ENCODE measurements at regions not wholly inside any gene's neighbourhood (a gene's known extent, or its start where the extent isn't known, plus 50 kb on each side); places are given as distances from the start of the nearest gene placed in this dataset.
"Not testable (repeated sequence)": the region's sequence is repeated elsewhere in the genome, so short reads cannot be mapped to it uniquely, and the experiment has no call there.

DNA sequence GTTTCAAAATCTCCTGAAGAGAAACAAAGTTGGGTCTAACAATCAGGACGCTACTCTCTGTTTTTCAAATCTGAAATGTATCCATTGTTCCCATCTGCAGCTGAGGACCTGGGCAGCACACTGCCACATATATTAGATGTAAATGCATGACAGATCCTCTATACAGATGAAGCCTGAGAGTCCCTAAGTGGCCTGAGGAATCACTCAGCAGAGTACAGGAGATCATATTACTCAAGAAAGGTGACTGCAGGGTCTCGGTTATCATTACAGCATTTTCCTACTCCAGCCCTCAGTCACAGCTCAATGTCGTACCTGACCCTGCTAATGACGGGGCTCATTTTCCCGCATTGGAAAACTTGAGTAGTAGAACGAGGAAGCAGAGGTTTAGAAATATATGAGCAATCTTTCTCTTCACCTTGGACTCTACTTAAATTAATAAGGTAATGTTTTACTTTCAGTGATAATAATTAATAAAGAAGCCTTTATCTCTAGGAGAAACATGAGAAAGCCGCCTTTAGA, 256.2 kb upstream of the IRAK1BP1 start:
- DNase-seq (ENCODE audit: low spot score) = no peak
- in situ Hi-C loops (cut with HindIII; ENCODE audit: low sequenced_read_pairs) = no loop called here

DNA sequence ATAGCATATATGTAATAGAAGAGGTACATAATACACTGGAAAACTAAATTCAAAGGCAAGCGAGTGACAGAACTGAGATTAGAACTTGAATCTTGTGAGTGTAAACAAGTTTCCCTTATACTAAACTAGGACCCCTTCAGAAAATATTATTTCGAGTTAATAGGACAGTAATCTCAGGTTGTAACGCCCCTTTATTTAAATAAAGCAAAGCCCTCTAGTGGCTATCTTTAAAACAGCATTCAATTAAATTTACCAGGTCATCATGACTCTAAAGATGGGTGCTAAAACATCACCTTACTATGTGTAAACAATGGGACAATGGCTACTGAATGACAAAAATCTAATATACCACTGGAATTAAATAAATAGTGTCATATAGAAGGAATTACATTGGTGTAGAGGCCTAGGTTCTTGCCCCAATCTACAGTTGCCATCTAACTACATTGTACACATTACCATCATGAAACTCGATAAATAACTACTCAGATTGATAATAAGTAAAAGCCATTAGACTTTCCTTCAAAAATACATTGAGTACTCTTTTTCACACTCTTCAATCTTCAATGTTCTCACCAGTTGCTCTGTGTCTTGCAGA, 255.4 kb upstream of the IRAK1BP1 start:
- no peak for DNase-seq (ENCODE audit: low spot score)
- in situ Hi-C loops (cut with HindIII; ENCODE audit: low sequenced_read_pairs) = no loop called here

DNA sequence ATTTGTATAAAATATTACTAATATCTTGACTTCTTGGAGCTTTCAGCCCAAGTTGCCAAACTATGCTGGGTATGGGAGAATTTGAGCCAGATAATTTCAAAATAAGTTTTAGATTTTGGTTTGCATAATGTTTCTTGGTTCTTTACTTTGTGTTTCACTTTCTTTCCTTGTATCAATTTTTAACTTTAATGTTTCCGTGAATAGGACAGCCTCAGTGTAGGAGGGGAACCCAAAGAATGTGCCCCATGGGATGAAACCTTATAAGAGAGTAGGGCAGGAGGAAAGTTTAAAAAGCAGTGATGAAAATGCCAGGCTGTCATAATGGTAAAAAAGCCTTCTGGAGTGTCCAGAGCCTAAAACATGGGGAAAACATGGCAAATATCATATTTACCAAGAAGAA, 252.4 kb upstream of the IRAK1BP1 start:
- in situ Hi-C loops (cut with HindIII; ENCODE audit: low sequenced_read_pairs) = no loop called here

DNA sequence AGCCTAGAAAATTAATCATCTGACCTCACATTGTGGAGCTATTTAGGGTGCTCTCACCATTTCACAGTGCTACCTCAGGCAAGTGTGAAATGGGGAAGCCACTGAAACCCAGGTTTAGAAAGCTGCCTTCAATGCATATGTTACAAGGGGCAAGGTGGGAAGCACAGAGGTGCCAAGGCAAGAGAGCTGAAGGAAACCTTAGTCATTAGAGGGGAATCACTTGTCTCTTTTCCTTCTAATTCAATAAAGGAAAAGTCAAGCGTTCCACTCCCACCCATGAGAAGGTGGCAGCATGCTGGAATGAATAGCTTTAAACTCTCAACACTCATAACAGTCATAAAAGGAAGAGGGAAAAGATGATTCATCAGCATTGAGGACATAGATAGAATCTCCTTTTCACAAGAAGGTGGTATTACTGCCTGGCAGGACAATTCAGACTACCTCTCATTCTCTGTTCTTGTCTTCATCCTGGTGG, 251.9 kb upstream of the IRAK1BP1 start:
- in situ Hi-C loops (cut with HindIII; ENCODE audit: low sequenced_read_pairs) = no loop called here
- no peak for DNase-seq (ENCODE audit: low spot score)

More for the DNA sequence above, 252.4 kb upstream of the IRAK1BP1 start:
- no peak for DNase-seq (ENCODE audit: low spot score)

DNA sequence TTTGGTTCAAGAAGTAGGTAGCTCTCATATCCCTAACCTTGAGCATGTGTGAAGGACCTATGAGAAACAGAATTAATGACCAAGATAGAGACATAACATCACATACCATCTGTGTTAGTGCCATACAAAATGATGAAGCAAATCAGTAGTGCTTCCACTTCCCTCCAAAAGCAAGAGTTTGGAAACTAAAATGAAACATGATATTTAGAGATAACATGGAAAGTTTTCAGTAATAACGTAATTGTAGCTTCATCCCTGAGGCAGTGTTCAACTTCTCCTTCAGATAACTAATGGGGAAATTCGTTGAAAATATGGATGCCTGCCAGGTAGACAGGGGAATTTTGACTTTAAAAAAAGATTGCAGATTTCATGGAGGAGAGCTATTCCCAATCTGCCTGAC, 248.4 kb upstream of the IRAK1BP1 start:
- no peak for DNase-seq (ENCODE audit: low spot score)
- in situ Hi-C loops (cut with HindIII; ENCODE audit: low sequenced_read_pairs) = no loop called here

DNA sequence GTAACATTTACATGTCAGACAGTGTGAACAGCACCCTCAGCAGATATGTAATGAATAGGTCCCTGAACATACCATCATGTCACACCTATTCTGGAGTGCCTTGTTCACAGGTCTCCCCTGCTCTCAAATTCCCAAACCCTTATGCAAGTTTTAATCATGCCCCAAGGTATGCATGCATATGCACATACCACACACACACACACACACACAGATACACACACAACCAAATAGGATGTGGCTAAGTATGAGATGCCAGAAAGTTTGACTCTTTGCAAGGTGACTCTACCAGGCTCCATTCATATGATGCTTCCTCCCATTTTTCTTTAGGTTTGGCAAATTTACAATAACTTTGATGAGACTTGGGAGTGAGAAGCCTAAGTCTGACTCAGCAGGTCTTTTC, 243.8 kb upstream of the IRAK1BP1 start:
- in situ Hi-C loops (cut with HindIII; ENCODE audit: low sequenced_read_pairs) = no loop called here

DNA sequence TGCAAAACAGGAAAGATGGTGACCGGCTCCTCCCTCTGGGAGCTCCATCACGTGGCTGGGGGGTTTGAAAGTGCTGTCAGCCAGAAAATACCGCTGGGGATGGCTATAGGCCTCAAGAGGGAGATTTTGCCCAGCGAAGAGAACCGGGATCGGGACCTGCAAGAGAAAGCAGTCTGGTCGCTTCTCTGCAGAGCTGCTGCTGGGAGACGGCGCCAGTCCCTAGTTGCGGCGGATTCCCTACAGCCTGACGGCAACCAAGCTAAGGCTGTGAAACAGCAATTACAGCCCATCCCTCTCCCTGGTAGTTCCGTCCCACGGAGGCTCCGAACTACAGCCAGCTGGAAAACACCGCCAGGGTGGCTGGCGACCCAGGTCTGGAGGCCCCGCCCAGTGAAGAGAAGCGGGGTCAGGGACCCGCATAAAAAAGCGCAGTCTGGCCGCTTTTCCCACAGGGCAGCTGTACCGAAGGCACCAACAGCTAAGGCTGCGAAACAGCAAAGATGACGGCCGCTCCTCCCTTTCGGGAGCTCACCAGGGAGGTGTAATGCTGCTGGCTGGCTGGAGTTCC, 238.1 kb upstream of the IRAK1BP1 start:
- no peak for DNase-seq (ENCODE audit: low spot score)
- in situ Hi-C loops (cut with HindIII; ENCODE audit: low sequenced_read_pairs) = no loop called here

More for the DNA sequence above, 243.8 kb upstream of the IRAK1BP1 start:
- no peak for DNase-seq (ENCODE audit: low spot score)

DNA sequence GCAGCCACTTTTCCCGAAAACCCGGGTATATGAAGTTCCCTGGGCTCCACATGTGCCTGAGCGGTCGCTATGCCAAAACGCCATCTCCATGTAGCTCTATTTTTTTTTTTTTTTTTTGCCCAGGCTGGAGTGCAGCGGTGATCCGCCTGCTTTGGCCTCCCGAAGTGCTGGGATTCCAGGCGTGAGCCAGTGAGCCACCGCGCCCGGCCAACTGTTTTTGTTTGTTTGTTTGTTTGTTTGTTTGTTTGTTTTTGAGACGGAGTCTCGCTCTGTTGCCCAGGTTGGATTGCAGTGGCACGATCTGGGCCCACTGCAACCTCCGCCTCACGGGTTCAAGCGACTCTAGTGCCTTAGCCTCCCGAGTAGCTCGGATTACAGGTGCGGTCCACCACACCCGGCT, 237.5 kb upstream of the IRAK1BP1 start:
- in situ Hi-C loops (cut with HindIII; ENCODE audit: low sequenced_read_pairs) = no loop called here
- DNase-seq (ENCODE audit: low spot score) = no peak

DNA sequence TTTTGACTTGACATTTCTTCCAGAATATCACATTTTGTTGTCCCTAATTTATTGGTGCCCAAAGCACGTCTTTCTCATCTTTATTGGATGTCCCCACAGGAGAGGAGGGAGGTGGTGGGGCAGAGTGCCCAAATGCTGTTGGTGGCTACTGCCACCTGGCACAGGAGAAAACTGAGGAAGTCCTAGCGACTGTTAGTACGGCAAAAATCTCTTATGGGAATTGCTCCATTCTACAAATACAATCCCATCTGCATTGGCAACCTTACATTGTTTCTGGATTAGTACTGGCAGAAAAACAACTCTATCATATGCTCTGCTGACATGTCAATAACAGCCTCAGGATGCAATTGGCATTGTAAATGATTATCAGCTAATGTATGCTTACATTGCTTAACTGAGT, 235.4 kb upstream of the IRAK1BP1 start:
- in situ Hi-C loops (cut with HindIII; ENCODE audit: low sequenced_read_pairs) = no loop called here
- no peak for DNase-seq (ENCODE audit: low spot score)

DNA sequence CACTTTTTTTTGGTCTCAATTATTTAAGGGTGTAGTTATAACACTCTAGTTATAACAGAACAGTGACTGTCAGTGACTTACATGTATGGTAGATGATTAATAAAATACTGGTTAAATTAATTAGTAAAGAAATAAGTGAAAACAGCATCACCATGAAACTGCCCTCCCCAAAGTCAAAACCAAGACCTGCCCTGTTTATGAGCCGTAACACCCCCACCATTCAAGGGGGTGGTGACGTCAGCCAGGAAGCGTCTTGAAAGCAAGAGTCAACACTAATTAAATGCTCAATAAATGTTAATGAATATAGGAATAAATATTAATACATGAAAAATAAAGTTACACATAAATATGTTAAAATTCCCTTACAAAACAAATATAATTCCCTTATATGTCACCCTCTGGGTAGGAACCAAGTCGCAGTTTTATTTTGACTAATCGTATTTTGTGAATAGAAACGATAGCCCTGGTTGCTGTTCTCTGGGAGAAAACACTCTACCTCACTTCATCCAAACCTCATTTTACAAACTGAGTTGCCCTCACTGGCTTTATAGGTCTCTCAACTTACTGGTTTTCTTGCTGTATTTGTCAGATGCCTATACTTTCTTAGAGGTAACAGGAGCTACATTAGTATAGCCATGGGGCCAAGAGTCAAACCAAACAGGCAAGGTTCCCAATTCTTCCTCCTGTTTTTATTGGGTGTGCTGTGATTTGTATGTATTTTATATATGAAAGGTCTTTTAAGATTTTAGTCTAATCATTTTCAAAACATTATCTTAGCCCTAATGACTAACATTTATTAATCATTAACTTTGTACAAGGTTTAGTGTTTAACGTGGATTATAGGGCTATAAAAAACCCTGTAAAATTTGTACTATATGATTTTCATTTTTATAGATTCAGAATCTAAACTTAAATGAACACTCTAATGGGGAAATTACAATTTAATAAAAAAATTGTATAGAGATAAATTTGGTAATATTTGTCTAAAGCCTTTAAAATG, 227.9 kb upstream of the IRAK1BP1 start:
- in situ Hi-C loops (cut with HindIII; ENCODE audit: low sequenced_read_pairs) = no loop called here
- DNase-seq (ENCODE audit: low spot score) = no peak

DNA sequence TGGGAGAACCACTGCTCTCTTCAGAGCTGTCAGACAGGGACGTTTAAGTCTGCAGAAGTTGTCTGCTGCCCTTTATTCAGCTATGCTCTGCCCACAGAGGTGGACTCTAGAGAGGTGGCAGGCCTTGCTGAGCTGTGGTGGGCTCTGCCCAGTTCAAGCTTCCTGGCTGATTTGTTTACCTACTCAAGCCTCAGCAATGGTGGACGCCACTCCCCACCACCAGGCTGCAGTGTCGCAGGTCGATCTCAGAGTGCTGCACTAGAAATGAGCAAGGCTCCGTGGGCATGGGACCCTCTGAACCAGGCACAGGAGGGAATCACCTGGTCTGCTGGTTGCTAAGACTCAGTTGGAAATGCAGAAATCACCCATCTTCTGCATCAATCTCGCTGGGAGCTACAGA, 223.4 kb upstream of the IRAK1BP1 start:
- in situ Hi-C loops (cut with HindIII; ENCODE audit: low sequenced_read_pairs); DNase-seq (ENCODE audit: low spot score): not testable (repeated sequence)

DNA sequence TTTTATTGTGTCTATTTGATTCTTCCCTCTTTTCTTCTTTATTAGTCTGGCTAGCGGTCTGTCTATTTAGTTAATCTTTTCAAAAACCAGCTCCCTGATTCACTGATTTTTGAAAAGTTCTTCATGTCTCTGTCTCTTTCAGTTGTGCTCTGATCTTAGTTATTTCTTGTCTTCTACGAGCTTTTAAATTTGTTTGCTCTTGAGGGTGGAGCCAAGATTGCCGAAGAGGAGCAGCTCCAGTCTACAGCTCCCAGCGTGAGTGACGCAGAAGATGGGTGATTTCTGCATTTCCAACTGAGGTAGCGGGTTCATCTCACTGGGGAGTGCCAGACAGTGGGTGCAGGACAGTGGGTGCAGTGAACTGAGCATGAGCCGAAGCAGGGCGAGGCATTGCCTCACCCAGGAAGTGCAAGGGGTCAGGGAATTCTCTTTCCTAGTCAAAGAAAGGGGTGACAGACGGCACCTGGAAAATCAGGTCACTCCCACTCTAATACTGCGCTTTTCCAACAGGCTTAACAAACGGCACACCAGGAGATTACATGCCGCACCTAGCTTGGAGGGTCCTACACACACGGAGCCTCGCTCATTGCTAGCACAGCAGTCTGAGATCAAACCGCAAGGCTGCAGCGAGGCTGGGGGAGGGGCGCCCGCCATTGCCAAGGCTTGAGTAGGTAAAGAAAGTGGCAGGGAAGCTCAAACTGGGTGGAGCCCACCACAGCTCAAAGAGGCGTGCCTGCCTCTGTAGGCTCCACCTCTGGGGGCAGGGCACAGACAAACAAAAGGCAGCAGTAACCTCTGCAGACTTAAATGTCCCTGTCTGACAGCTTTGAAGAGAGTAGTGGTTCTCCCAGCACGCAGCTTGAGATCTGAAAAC, 220.6 kb upstream of the IRAK1BP1 start:
- not testable (repeated sequence) for DNase-seq (ENCODE audit: low spot score)

DNA sequence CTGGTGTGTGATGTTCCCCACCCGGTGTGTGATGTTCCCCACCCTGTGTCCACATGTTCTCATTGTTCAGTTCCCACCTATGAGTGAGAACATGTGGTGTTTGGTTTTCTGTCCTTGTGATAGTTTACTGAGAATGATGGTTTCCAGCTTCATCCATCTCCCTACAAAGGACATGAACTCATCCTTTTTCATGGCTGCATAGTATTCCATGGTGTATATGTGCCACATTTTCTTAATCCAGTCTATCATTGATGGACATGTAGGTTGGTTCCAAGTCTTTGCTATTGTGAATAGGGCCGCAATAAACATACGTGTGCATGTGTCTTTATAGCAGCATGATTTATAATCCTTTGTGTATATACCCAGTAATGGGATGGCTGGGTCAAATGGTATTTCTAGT, 201.5 kb upstream of the IRAK1BP1 start:
- DNase-seq (ENCODE audit: low spot score); in situ Hi-C loops (cut with HindIII; ENCODE audit: low sequenced_read_pairs): not testable (repeated sequence)

More for the DNA sequence above, 220.6 kb upstream of the IRAK1BP1 start:
- in situ Hi-C loops (cut with HindIII; ENCODE audit: low sequenced_read_pairs) = not testable (repeated sequence)

DNA sequence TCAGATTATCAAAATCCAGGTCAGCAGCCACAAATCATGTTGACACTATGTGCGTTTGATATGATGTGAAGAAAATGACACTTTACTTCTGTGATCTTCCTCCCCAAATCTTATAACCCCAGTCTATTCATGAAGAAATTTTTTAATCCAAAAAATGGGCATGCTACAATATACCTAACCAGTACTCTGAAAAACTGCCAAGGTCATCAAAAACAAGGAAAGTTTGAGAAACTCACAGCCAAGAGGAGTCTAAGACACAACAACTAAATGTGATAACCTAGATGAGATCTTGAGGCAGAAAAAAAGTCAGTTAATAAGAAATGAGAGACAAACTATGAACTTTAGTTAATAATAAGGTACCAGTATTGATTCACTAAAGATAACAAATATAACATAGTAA, 200.6 kb upstream of the IRAK1BP1 start:
- in situ Hi-C loops (cut with HindIII; ENCODE audit: low sequenced_read_pairs) = no loop called here
- DNase-seq (ENCODE audit: low spot score) = no peak

DNA sequence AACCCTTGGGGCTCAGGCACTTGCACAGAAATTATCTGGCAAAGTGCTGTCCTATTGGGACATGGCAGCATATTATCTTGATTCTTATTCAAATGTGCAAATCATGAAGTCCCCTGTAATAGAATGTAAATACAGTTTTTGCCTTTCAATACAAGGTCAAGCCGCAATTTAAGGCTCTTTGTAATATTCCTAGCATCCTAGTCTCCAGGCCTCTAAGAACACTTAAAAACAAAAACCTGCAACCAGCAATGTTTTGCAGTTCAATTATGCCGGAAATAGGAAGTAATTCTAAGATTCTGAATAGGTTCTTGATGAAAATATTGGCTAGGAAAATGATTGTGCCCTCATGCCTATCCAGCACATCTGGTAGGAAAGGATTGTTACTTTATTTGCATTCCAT, 197.2 kb upstream of the IRAK1BP1 start:
- in situ Hi-C loops (cut with HindIII; ENCODE audit: low sequenced_read_pairs) = no loop called here
- DNase-seq (ENCODE audit: low spot score) = no peak

DNA sequence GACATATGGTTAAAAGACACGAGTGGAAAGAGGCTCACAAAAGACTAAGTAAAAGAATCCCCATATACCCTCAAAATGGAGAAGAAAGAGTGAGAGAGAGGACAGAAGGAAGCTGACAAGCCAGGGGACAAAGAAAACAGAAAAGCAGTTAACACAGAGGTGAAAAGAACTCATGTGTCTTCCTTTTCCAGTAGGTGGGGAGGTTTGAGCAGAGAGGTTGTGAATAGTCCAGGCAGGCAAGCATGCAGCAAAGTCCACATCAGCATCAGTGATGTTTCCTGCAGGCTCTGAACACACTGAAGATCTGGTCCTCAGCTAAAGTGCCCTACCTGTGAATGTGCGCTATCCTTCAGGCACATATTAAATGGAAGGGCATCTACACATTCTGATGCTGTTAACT, 196.5 kb upstream of the IRAK1BP1 start:
- in situ Hi-C loops (cut with HindIII; ENCODE audit: low sequenced_read_pairs) = no loop called here
- no peak for DNase-seq (ENCODE audit: low spot score)

DNA sequence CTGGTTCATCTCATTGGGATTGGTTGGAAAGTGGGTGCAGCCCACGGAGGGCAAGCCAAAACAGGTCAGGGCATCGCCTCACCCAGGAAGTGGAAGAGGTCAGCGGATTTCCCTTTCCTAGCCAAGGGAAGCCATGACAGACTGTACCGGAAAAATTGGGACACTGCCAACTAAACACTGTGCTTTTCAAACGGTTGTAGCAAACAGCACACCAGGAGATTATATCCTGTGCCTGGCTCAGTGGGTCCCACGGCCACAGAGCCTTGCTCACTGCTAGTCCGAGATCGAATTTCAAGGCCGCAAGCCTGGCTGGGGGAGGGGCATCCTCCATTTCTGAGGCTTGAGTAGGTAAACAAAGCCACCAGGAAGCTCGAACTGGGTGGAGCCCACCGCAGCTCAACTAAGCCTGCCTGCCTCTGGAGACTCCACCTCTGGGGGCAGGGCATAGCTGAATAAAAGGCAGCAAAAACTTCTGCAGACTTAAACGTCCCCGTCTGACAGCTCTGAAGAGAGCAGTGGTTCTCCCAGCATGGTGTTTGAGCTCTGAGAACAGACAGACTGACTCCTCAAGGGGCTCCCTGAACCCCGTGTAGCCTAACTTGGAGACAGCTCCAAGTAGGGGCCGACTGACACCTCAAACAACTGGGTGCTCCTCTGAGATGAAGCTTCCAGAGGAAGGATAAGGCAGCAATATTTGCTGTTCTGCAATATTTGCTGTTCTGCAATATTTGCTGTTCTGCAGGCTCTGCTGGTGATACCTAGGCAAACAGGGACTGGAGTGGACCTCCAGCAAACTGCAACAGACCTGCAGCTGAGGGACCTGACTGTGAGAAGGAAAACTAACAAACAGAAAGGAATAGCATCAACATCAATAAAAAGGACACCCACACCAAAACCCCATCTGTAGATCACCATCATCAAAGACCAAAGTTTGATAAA, 191.0 kb upstream of the IRAK1BP1 start:
- DNase-seq (ENCODE audit: low spot score); in situ Hi-C loops (cut with HindIII; ENCODE audit: low sequenced_read_pairs): not testable (repeated sequence)

DNA sequence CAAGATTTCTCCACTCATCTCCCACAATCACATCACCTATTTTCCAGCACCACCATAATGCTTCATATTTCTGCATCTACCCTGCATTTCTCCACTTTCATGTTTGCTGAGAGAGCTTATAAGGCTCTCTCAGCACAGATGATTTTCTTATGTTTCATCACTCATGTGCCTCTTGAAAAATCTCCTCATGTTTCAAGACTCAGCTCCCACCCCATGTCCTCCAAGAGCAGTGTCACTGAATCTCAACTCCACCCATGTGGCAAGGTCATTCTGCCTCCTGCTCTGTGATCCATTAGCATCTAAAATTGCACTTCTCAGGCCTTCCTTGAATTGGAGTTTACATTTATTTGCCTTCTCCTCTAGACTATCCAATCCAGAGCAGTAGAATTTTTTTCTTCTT, 178.7 kb upstream of the IRAK1BP1 start:
- in situ Hi-C loops (cut with HindIII; ENCODE audit: low sequenced_read_pairs) = no loop called here

More for the DNA sequence above, 178.7 kb upstream of the IRAK1BP1 start:
- no peak for DNase-seq (ENCODE audit: low spot score)
